ENCODE measurements at regions not wholly inside any gene's neighbourhood (a gene's known extent, or its start where the extent isn't known, plus 50 kb on each side); places are given as distances from the start of the nearest gene placed in this dataset.

DNA sequence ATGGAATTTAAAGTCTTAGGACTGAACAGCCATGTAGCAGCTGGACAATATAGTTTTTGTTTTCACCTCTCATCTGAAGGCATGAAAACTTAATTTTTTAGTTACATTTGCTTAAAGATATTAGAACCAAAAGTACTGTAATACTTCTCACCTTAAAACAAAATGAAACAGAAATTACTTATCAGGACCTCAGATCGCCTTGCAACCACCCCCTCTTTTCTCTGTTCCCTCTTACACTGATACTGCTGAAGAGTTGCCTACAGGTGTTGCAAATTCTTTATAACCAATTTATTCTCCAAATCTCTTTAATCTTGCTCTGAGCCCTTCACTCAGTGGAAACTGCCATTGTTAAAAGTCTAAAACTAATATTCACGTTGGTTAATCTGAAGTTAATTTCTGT, 145.0 kb downstream of the SPCS3 start:
- ATAC-seq, result no peak
- TF ChIP-seq PPARA (CRISPR knock-in tag; IDR thresholded peaks at IDR 0.05; ENCODE audit: borderline replicate concordance), result no peak
- no peak for TF ChIP-seq CSDC2 (CRISPR knock-in tag; IDR thresholded peaks at IDR 0.05)
- TF ChIP-seq GLIS3 (CRISPR knock-in tag; IDR thresholded peaks at IDR 0.05), result no peak
- TF ChIP-seq ZNF70 (CRISPR knock-in tag; IDR thresholded peaks at IDR 0.05), result no peak
- no peak for TF ChIP-seq ZNF8 (CRISPR knock-in tag; IDR thresholded peaks at IDR 0.05)
- TF ChIP-seq ESRRG (CRISPR knock-in tag; IDR thresholded peaks at IDR 0.05), result no peak
- TF ChIP-seq OSR1 (CRISPR knock-in tag; IDR thresholded peaks at IDR 0.05), result no peak
- no peak for TF ChIP-seq TCF4 (CRISPR knock-in tag; IDR thresholded peaks at IDR 0.05; ENCODE audit: borderline replicate concordance)
- no peak for TF ChIP-seq RARB (CRISPR knock-in tag; IDR thresholded peaks at IDR 0.05)
- no peak for TF ChIP-seq ZNF565 (CRISPR knock-in tag; conservative IDR thresholded peaks at IDR 0.05; ENCODE audit: low read depth)
- no peak for TF ChIP-seq SNAI2 (CRISPR knock-in tag; IDR thresholded peaks at IDR 0.05)
- TF ChIP-seq ZFP3 (CRISPR knock-in tag; IDR thresholded peaks at IDR 0.05), result no peak
- no peak for TF ChIP-seq ZC3H10 (CRISPR knock-in tag; IDR thresholded peaks at IDR 0.05)
- TF ChIP-seq, protein P1, sequence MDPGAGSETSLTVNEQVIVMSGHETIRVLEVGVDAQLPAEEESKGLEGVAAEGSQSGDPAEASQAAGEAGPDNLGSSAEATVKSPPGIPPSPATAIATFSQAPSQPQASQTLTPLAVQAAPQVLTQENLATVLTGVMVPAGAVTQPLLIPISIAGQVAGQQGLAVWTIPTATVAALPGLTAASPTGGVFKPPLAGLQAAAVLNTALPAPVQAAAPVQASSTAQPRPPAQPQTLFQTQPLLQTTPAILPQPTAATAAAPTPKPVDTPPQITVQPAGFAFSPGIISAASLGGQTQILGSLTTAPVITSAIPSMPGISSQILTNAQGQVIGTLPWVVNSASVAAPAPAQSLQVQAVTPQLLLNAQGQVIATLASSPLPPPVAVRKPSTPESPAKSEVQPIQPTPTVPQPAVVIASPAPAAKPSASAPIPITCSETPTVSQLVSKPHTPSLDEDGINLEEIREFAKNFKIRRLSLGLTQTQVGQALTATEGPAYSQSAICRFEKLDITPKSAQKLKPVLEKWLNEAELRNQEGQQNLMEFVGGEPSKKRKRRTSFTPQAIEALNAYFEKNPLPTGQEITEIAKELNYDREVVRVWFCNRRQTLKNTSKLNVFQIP (CRISPR knock-in tag; IDR thresholded peaks at IDR 0.05; ENCODE audit: borderline replicate concordance, low read depth), result no peak
- no peak for TF ChIP-seq PATZ1 (CRISPR knock-in tag; IDR thresholded peaks at IDR 0.05; ENCODE audit: borderline replicate concordance)

DNA sequence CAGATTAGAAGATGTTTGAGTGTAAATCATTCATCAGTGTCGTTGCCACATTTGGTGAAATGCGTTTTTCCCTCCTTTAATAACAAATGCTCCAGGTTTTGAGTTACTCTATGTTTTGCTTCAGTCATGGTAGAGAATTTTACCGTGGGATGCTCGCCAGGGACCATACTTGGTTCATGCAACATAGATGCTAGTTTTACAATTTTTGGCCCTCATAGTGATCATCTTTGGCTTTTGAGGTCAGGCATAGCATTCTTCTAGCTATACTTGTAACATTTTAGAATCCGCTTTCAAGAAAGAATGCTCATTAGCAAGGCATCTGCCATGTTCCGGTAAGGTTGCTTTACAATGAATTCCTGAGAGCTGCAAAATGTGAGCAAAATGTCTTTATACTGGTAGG, 147.2 kb downstream of the SPCS3 start:
- TF ChIP-seq, protein P1 (CRISPR knock-in tag; IDR thresholded peaks at IDR 0.05; ENCODE audit: borderline replicate concordance, low read depth), result no peak
- no peak for TF ChIP-seq ISL1 (CRISPR knock-in tag; IDR thresholded peaks at IDR 0.05)
- no peak for TF ChIP-seq TSHZ2 (CRISPR knock-in tag; IDR thresholded peaks at IDR 0.05)
- no peak for TF ChIP-seq GLIS3 (CRISPR knock-in tag; IDR thresholded peaks at IDR 0.05)
- TF ChIP-seq ZNF565 (CRISPR knock-in tag; conservative IDR thresholded peaks at IDR 0.05; ENCODE audit: low read depth), result no peak
- TF ChIP-seq, protein P2, sequence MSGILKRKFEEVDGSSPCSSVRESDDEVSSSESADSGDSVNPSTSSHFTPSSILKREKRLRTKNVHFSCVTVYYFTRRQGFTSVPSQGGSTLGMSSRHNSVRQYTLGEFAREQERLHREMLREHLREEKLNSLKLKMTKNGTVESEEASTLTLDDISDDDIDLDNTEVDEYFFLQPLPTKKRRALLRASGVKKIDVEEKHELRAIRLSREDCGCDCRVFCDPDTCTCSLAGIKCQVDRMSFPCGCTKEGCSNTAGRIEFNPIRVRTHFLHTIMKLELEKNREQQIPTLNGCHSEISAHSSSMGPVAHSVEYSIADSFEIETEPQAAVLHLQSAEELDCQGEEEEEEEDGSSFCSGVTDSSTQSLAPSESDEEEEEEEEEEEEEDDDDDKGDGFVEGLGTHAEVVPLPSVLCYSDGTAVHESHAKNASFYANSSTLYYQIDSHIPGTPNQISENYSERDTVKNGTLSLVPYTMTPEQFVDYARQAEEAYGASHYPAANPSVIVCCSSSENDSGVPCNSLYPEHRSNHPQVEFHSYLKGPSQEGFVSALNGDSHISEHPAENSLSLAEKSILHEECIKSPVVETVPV (CRISPR knock-in tag; IDR thresholded peaks at IDR 0.05), result no peak
- no peak for TF ChIP-seq ARNTL (CRISPR knock-in tag; IDR thresholded peaks at IDR 0.05; ENCODE audit: borderline replicate concordance, low read depth)
- no peak for TF ChIP-seq ZFP3 (CRISPR knock-in tag; IDR thresholded peaks at IDR 0.05)
- no peak for TF ChIP-seq TCF4 (CRISPR knock-in tag; IDR thresholded peaks at IDR 0.05; ENCODE audit: borderline replicate concordance)
- no peak for TF ChIP-seq ZNF8 (CRISPR knock-in tag; IDR thresholded peaks at IDR 0.05)
- no peak for TF ChIP-seq RARB (CRISPR knock-in tag; IDR thresholded peaks at IDR 0.05)
- no peak for TF ChIP-seq PATZ1 (CRISPR knock-in tag; IDR thresholded peaks at IDR 0.05; ENCODE audit: borderline replicate concordance)
- ATAC-seq, result no peak

All from SK-N-SH treated with all-trans-retinoic acid at 6 μM for 48 hours (cell line).